ENCODE measurements at regions not wholly inside any gene's neighbourhood (a gene's known extent, or its start where the extent isn't known, plus 50 kb on each side); places are given as distances from the start of the nearest gene placed in this dataset.

- no peak for DNase-seq
Measured at GRCh38 chr16:64823481-64824075, 298.3 kb downstream of the CDH11 start.

GRCh38 chr16:64809876-64810629 is 311.8 kb downstream of the CDH11 start:
- DNase-seq: no peak

- DNase-seq: no peak
Measured at GRCh38 chr16:64808474-64808873, 313.4 kb downstream of the CDH11 start.

- DNase-seq: no peak
Measured at GRCh38 chr16:64791756-64792155, 330.1 kb downstream of the CDH11 start.

GRCh38 chr16:64784635-64785034 is 337.2 kb downstream of the CDH11 start:
- DNase-seq: no peak

- DNase-seq: no peak
Measured at GRCh38 chr16:64782484-64782883, 339.4 kb downstream of the CDH11 start.

- DNase-seq: no peak
Measured at GRCh38 chr16:64780445-64780844, 341.4 kb downstream of the CDH11 start.

GRCh38 chr16:64778777-64779176 is 343.1 kb downstream of the CDH11 start:
- DNase-seq: no peak

GRCh38 chr16:64773638-64774037 is 348.2 kb downstream of the CDH11 start:
- no peak for DNase-seq

GRCh38 chr16:64773184-64773583 is 348.7 kb downstream of the CDH11 start:
- no peak for DNase-seq

- no peak for DNase-seq
Measured at GRCh38 chr16:64771273-64771672, 350.6 kb downstream of the CDH11 start.

GRCh38 chr16:64762211-64762610 is 359.7 kb downstream of the CDH11 start:
- DNase-seq: no peak

GRCh38 chr16:64754279-64754678 is 367.6 kb downstream of the CDH11 start:
- no peak for DNase-seq

GRCh38 chr16:64751906-64752305 is 370.0 kb downstream of the CDH11 start:
- DNase-seq: no peak

- DNase-seq: no peak
Measured at GRCh38 chr16:64749346-64749745, 372.5 kb downstream of the CDH11 start.

GRCh38 chr16:64745258-64745930 is 376.5 kb downstream of the CDH11 start:
- no peak for DNase-seq

GRCh38 chr16:64742455-64743223 is 379.2 kb downstream of the CDH11 start:
- DNase-seq: no peak

- DNase-seq: no peak
Measured at GRCh38 chr16:64740261-64740660, 381.6 kb downstream of the CDH11 start.

GRCh38 chr16:64738321-64738960 is 383.4 kb downstream of the CDH11 start:
- no peak for DNase-seq

- DNase-seq: no peak
Measured at GRCh38 chr16:64736857-64737256, 385.0 kb downstream of the CDH11 start.

- DNase-seq: no peak
Measured at GRCh38 chr16:64731891-64732290, 390.0 kb downstream of the CDH11 start.

GRCh38 chr16:64730261-64730660 is 391.6 kb downstream of the CDH11 start:
- DNase-seq: no peak

- no peak for DNase-seq
Measured at GRCh38 chr16:64724339-64724738, 397.5 kb downstream of the CDH11 start.
